ENCODE measurements at regions not wholly inside any gene's neighbourhood (a gene's known extent, or its start where the extent isn't known, plus 50 kb on each side); places are given as distances from the start of the nearest gene placed in this dataset.

GRCh38 chr1:69058454-69058853 is 509.3 kb upstream of the LRRC7 start:
- no peak for ATAC-seq
- intact Hi-C loops (cut with DNase I): no loop called here
- 12 to 25% methylated on average over 3 of the region's 3 CpGs for WGBS, 2 donors
- Histone ChIP-seq H3K36me3 (no peaks in the 10 kb centered on the region), H3K4me1 (no peaks in the 10 kb centered on the region), H3K9me3 (no peaks in the 10 kb centered on the region), H3K4me3 (no peak overlapping the region), H3K27me3 (no peaks in the 10 kb centered on the region), H3K27ac (no peak overlapping the region)
- DNase-seq: no peak
- TF ChIP-seq, protein P1, sequence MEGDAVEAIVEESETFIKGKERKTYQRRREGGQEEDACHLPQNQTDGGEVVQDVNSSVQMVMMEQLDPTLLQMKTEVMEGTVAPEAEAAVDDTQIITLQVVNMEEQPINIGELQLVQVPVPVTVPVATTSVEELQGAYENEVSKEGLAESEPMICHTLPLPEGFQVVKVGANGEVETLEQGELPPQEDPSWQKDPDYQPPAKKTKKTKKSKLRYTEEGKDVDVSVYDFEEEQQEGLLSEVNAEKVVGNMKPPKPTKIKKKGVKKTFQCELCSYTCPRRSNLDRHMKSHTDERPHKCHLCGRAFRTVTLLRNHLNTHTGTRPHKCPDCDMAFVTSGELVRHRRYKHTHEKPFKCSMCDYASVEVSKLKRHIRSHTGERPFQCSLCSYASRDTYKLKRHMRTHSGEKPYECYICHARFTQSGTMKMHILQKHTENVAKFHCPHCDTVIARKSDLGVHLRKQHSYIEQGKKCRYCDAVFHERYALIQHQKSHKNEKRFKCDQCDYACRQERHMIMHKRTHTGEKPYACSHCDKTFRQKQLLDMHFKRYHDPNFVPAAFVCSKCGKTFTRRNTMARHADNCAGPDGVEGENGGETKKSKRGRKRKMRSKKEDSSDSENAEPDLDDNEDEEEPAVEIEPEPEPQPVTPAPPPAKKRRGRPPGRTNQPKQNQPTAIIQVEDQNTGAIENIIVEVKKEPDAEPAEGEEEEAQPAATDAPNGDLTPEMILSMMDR (IDR thresholded peaks at IDR 0.05): no peak
- FAIRE-seq: no peak

GRCh38 chr1:69070660-69071373 is 496.9 kb upstream of the LRRC7 start:
- H3K27me3 ChIP-seq: no peaks in the 10 kb centered on the region
- no peaks in the 10 kb centered on the region for H3K9me3 ChIP-seq
- intact Hi-C loops (cut with DNase I): no loop called here
- no peak for DNase-seq
- TF ChIP-seq, protein P1 (IDR thresholded peaks at IDR 0.05): no peak
- no peak for FAIRE-seq
- WGBS, 2 donors: 58 to 66% methylated on average over 7 of the region's 7 CpGs
- no peaks in the 10 kb centered on the region for H3K36me3 ChIP-seq
- H3K4me3 ChIP-seq: no peak overlapping the region
- no peak overlapping the region for H3K27ac ChIP-seq
- ATAC-seq: no peak
- H3K4me1 ChIP-seq: no peaks in the 10 kb centered on the region

DNA sequence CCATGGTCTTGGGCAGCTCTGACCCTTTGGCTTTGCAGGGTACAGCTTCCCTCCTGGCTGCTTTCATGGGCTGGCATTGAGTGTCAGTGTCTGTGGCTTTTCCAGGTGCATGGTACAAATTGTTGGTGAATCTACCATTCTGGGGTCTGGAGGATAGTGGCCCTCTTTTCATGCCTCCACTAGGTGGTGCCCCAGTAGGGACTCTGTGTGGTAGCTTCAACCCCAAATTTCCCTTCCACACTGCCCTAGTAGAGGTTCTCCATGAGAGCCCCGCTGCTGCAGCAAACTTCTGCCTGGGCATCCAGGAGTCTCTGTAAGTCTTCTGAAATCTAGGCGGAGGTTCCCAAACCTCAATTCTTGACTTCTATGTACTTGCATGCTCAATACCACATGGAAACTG is 494.5 kb upstream of the LRRC7 start:
- FAIRE-seq (no peak), DNase-seq (no peak), ATAC-seq (no peak)
- no peak overlapping the region for H3K27ac ChIP-seq
- H3K4me1 ChIP-seq: no peaks in the 10 kb centered on the region
- H3K9me3 ChIP-seq: no peaks in the 10 kb centered on the region
- no peaks in the 10 kb centered on the region for H3K36me3 ChIP-seq
- intact Hi-C loops (cut with DNase I): no loop called here
- H3K27me3 ChIP-seq: no peaks in the 10 kb centered on the region
- H3K4me3 ChIP-seq: no peak overlapping the region
- TF ChIP-seq, protein P1 (IDR thresholded peaks at IDR 0.05): no peak
- 90% methylated on average over 2 of the region's 2 CpGs for WGBS, 2 donors

DNA sequence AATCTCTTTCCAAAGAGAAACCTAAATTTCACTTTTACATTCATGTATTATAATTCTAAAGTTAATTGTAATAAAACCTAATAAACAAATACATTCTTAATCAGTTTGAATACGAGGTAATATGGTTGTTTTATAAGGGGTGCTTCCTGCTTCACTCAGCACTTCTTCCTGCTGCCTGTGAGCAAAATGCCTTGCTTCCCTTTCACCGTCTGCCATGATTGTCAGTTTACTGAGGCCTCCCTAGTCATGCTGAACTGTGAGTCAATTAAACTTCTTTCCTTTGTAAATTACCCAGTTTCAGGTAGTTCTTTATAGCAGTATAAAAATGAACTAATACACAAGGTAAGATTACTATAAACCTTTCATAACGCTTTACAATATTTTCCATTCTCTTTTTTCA is 491.1 kb upstream of the LRRC7 start:
- no peak for DNase-seq
- no peak for FAIRE-seq
- intact Hi-C loops (cut with DNase I): no loop called here
- Histone ChIP-seq H3K27ac (no peak overlapping the region), H3K36me3 (no peaks in the 10 kb centered on the region), H3K4me3 (no peak overlapping the region), H3K9me3 (no peaks in the 10 kb centered on the region), H3K4me1 (no peaks in the 10 kb centered on the region), H3K27me3 (no peaks in the 10 kb centered on the region)
- ATAC-seq: no peak
- WGBS, 2 donors: 53 to 59% methylated on average over 3 of the region's 3 CpGs
- TF ChIP-seq, protein P1 (IDR thresholded peaks at IDR 0.05): no peak

GRCh38 chr1:69077198-69077597 is 490.5 kb upstream of the LRRC7 start:
- 75 to 78% methylated on average over 1 of the region's 1 CpG for WGBS, 2 donors

More at GRCh38 chr1:69077198-69077597, 490.5 kb upstream of the LRRC7 start:
- no peak for ATAC-seq
- H3K4me1 ChIP-seq: no peaks in the 10 kb centered on the region
- no peaks in the 10 kb centered on the region for H3K27me3 ChIP-seq
- FAIRE-seq: no peak
- no peaks in the 10 kb centered on the region for H3K9me3 ChIP-seq
- no peaks in the 10 kb centered on the region for H3K36me3 ChIP-seq
- DNase-seq: no peak
- H3K4me3 ChIP-seq: no peak overlapping the region
- intact Hi-C loops (cut with DNase I): no loop called here
- TF ChIP-seq, protein P1 (IDR thresholded peaks at IDR 0.05): no peak
- H3K27ac ChIP-seq: no peak overlapping the region

Measured in pancreas (tissue), 10 donors.